ENCODE measurements at regions not wholly inside any gene's neighbourhood (a gene's known extent, or its start where the extent isn't known, plus 50 kb on each side); places are given as distances from the start of the nearest gene placed in this dataset.

GRCh38 chr1:163785868-163786405 lies 464.2 kb downstream of the NUF2 start:
- no peak for TF ChIP-seq CTCF (IDR thresholded peaks at IDR 0.05)

GRCh38 chr1:163789911-163790310 lies 468.2 kb downstream of the NUF2 start:
- TF ChIP-seq CTCF (IDR thresholded peaks at IDR 0.05): no peak

GRCh38 chr1:163794551-163794950 lies 472.8 kb downstream of the NUF2 start:
- TF ChIP-seq CTCF (IDR thresholded peaks at IDR 0.05): no peak

- TF ChIP-seq CTCF (IDR thresholded peaks at IDR 0.05): no peak
Observed at GRCh38 chr1:163796394-163796821, 474.7 kb downstream of the NUF2 start.

- TF ChIP-seq CTCF (IDR thresholded peaks at IDR 0.05): no peak
Observed at GRCh38 chr1:163797816-163798215, 476.1 kb downstream of the NUF2 start.

GRCh38 chr1:163799190-163799805 lies 477.5 kb downstream of the NUF2 start:
- no peak for TF ChIP-seq CTCF (IDR thresholded peaks at IDR 0.05)

- TF ChIP-seq CTCF (IDR thresholded peaks at IDR 0.05): no peak
Observed at GRCh38 chr1:163807331-163808049, 485.7 kb downstream of the NUF2 start.

All from LNCAP (cell line).